ENCODE measurements at regions not wholly inside any gene's neighbourhood (a gene's known extent, or its start where the extent isn't known, plus 50 kb on each side); places are given as distances from the start of the nearest gene placed in this dataset.

- H3K4me2 ChIP-seq (ENCODE audit: control insufficient read depth, insufficient read depth) = no peak overlapping the region
- H3K27me3 ChIP-seq (replicated peaks in 1 of 2; ENCODE audit: control insufficient read depth in 2 of 2, insufficient read depth in 2 of 2, low read length in 1 of 2) = no peaks in the 10 kb centered on the region
- ATAC-seq = no peak
- ChIA-PET RAD21 (ENCODE audit: unreplicated experiment) (no interaction called here), POLR2A (interaction anchor here (0.6 kb wide), 1 partner anchor 66 kb away, joined by 10 read pairs; no protein-coding TSS in a partner anchor), CTCF (interaction anchor here (3.5 kb wide), 1 partner anchor 29 kb away, joined by 14 read pairs; no protein-coding TSS in a partner anchor), SMC1A (ENCODE audit: uncharacterized antibody, unreplicated experiment) (interaction anchor here (0.7 to 1.1 kb wide), 3 partner anchors 10 to 29 kb away, joined by 3 to 6 read pairs (median 3); no protein-coding TSS in a partner anchor)
- no TSS peak for BruUV-seq (replicated peaks)
- no peak overlapping the region for H3K4me3 ChIP-seq
- no peak for DNase-seq (ENCODE audit: low read depth, low spot score)
- no peaks in the 10 kb centered on the region for H3K79me2 ChIP-seq (ENCODE audit: control insufficient read depth, insufficient read depth, low read length)
- H3K9ac ChIP-seq (ENCODE audit: control insufficient read depth, insufficient read depth, low read length) = no peak overlapping the region
- no peaks in the 10 kb centered on the region for H3K9me3 ChIP-seq (replicated peaks; ENCODE audit: control insufficient read depth, insufficient read depth, low read length)
- no peaks in the 10 kb centered on the region for H4K20me1 ChIP-seq (ENCODE audit: control insufficient read depth, insufficient read depth)
- in situ Hi-C loops (cut with MboI) = no loop called here
- intact Hi-C loops (cut with micrococcal nuclease; ENCODE audit: unreplicated experiment) = no loop called here
- 72% methylated on average over 9 of the region's 9 CpGs for WGBS (ENCODE audit: insufficient coverage, insufficient replicate concordance, low lambda C conversion rate, missing lambda C conversion rate)
- H3K36me3 ChIP-seq (ENCODE audit: control insufficient read depth in 2 of 2, insufficient read depth in 2 of 2, low read length in 1 of 2) = no peaks in the 10 kb centered on the region; a peak in 1 of 4 replicates
- no peak overlapping the region for H3K27ac ChIP-seq (ENCODE audit: control insufficient read depth, insufficient read depth)
- no peaks in the 10 kb centered on the region for H3K4me1 ChIP-seq (ENCODE audit: control insufficient read depth, insufficient read depth, low read length)
- H2AFZ ChIP-seq (ENCODE audit: control insufficient read depth, low read depth, low read length) = no peak overlapping the region
- FAIRE-seq = no peak
- TF ChIP-seq PBX3 (IDR thresholded peaks at IDR 0.05; ENCODE audit: insufficient replicate concordance, low read depth, low read length) (no peak), NRF1 (conservative IDR thresholded peaks at IDR 0.05; ENCODE audit: low read depth, low read length) (no peak), STAT1 (conservative IDR thresholded peaks at IDR 0.05) (no peak), CEBPB (IDR thresholded peaks at IDR 0.05; ENCODE audit: borderline replicate concordance in 1 of 2, low read depth in 2 of 2, low read length in 2 of 2) (no peak), SREBF1 (IDR thresholded peaks at IDR 0.05; ENCODE audit: low read length) (no peak), RUNX3 (IDR thresholded peaks at IDR 0.05; ENCODE audit: low read length) (no peak), POU2F2 (IDR thresholded peaks at IDR 0.05; ENCODE audit: borderline replicate concordance, low read depth, low read length) (no peak), FOXK2 (IDR thresholded peaks at IDR 0.05) (no peak), HSF1 (IDR thresholded peaks at IDR 0.05; ENCODE audit: low read depth, low read length) (no peak), YBX1 (IDR thresholded peaks at IDR 0.05) (no peak), IRF4 (IDR thresholded peaks at IDR 0.05; ENCODE audit: low read depth, low read length) (no peak), KLF5 (IDR thresholded peaks at IDR 0.05; ENCODE audit: partially characterized antibody) (no peak), BCLAF1 (IDR thresholded peaks at IDR 0.05) (no peak), E2F4 (IDR thresholded peaks at IDR 0.05; ENCODE audit: low read depth, low read length) (no peak), GABPA (IDR thresholded peaks at IDR 0.05; ENCODE audit: low read depth) (no peak), ZNF274 (IDR thresholded peaks at IDR 0.05; ENCODE audit: insufficient read depth, insufficient read length) (no peak), IRF3 (IDR thresholded peaks at IDR 0.05) (no peak), CHD1 (IDR thresholded peaks at IDR 0.05; ENCODE audit: low read depth, low read length) (no peak)
Measured at GRCh38 chr5:137808503-137809135, 54.5 kb upstream of the HNRNPA0 start.

Data from GM12878 (cell line).